Activated CD4-positive, CD25-positive, alpha-beta regulatory T cell (primary cell): ENCODE measurements at regions not wholly inside any gene's neighbourhood (a gene's known extent, or its start where the extent isn't known, plus 50 kb on each side); places are given as distances from the start of the nearest gene placed in this dataset.
"Not testable (repeated sequence)": the region's sequence is repeated elsewhere in the genome, so short reads cannot be mapped to it uniquely, and the experiment has no call there.

Experiments used
- DNase-seq, 4 experiments: peaks; one replicate each; lab custom pipeline; 2025; lab: John Stamatoyannopoulos, UW

DNA sequence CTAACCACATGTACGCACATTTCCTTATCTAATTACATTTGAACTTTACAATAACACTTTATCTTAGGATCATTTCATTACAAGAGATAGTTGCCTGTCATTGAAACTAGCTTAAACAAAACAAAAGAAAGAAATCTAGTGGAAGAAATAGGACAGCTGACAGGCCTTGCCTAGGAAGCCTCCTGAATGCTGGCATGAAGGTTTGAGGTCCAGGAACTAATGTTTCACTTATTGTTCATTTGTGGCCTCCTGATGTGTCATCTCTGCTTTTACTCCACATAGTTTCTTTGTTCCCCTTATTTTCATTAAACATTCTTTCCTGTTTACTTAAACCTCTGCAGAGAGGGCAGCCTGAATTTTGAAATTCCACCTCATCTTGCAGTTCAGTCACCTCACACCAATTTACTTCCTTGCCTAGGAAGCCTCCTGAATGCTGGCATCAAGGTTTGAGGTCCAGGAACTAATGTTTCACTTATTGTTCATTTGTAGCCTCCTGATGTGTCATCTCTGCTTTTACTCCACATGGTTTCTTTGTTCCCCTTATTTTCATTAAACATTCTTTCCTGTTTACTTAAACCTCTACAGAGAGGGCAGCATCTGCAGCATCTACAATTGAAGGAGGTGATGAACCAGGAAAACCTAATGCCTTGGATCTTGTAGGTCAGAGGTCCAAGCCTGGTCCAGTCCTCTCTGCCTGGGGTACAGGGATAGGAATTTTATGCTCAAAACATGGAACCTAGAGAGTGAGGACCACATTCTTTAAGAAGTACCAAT, 319.2 kb downstream of the SPATA31A1 start:
- DNase-seq = not testable (repeated sequence)

DNA sequence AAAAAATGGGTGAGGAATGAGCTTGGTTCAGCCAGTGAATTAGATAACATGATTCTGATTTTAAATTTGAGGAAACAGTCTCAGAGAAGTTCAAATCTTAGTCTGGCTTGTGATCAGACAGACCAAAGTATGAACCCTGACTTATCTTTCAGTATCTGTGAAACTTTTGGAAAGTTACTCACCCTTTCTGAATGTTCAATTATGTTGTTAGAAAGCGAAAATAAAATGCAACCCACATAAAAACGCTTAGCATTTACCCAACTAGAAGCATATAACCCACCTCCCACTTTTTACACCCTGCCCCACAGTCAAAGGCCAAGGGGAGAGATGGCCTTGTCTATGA, 319.7 kb downstream of the SPATA31A1 start:
- DNase-seq = not testable (repeated sequence)

DNA sequence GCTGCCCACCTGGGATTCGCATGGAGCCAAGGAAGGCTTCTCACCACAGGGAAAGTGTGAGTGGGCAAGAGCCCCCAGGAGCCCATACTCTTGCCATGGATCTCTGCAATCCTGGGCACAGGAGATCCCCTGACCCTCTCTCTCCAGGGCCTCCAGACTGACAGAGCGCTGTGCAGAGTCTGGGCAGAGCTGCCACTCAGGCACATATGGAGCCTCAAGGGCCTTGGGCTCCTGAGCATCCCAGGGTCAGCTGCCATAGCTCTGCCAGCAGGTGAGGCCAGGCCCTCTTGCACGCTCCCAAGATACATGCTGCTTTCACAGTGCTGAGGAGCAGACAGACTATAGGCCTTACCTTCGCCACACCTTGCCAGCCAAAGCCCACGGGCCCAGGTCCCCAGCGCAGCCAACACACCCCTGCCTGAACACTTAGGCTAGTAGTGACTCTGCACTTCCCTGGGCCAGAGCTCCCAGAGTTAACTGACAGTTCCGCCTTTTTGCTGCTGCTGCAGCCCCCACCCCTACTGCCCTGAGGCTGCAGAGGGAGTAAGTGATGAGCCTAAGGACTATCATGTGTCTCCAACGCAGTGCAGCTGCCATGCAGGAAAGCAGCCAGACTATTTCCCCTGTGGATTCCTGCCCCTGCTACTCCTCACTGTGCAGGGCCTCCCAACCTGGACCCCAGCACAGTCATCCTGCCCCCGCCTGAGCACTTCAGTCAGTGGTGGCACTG, 323.2 kb downstream of the SPATA31A1 start:
- DNase-seq = not testable (repeated sequence)

DNA sequence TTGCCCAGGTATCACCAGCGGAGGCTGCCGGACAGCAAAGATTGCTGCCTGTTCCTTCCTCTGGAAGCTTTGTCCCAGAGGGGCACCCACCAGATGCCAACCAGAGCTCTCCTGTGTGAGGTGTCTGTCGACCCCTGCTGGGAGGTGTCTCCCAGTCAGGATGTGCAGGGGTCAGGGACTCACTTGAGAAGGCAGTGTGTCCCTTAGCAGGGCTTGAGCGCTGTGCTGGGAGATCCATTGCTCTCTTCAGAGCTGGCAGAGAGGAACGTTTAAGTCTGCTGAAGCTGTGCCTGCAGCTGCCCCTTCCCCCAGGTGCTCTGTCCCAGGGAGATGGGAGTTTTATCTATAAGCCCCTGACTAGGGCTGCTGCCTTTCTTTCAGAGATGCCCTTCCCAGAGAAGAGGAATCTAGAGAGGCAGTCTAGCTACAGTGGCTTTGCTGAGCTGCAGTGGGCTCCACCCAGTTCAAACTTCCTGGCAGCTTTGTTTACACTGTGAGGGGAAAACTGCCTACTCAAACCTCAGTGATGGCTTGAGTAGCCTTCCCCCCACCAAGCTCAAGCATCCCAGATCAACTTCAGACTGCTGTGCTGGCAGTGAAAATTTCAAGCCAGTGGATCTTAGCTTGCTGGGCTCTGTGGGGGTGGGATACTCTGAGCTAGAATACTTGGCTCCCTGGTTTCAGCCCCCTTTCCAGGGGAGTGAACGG, 325.4 kb downstream of the SPATA31A1 start:
- DNase-seq = not testable (repeated sequence)

DNA sequence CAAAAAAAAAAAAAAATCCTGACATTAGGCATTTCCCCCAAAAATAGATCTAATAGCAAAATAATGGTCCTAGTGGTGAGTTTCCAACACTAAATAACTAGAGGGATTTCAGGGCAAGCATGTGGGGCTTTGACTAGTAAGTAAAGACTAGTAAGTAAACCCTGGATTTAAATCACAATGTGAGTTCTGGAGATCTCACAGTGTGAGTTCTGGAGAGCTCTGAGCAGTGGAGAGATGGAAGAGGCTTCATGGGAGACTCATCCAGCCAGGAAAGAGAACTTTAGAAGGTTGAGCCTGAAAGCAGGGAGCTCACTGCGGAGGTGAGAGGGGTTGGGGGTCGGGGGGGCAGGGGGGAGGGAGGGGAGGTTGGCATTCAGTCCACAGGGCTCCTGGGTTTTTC, 373.4 kb downstream of the SPATA31A1 start:
- DNase-seq = not testable (repeated sequence)

DNA sequence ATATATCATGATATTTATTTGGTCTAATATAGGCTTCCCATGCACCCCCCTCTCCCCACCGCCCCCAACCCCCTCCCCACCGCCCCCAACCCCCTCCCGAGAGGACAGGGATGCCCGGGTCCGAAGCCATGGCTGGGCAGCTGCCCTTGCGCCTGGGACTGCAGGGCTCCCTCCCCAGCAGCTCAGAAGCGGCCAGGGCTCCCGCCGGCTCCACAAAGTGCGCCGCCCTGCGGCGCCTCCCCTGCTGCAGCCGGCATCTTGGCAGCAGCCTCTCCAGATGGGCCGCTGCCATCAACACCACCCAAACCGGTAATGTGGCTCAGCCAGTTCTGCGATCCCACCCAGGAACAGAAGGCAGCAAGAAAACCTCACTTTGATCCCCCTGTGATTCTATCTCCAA, 389.4 kb downstream of the SPATA31A1 start:
- DNase-seq = not testable (repeated sequence)

DNA sequence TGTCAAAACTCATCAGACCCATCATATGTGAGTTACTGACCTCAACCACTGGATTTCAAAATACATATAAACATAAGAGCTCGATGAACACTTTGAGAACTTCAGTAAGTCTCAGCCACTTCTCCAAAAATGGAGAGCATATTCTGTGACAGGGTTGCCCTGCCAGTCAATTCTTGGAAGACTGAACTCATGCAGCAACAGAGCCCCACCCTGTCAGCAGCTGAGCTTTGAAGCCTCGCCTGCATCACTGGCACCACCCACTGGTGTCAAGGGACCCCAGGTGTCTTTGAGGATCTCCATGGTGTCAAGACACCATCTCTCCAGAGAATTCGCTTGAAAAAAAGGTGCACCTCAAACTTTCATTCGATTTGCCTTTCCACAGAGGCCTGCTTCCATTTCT, 420.1 kb downstream of the SPATA31A1 start:
- DNase-seq = not testable (repeated sequence)

DNA sequence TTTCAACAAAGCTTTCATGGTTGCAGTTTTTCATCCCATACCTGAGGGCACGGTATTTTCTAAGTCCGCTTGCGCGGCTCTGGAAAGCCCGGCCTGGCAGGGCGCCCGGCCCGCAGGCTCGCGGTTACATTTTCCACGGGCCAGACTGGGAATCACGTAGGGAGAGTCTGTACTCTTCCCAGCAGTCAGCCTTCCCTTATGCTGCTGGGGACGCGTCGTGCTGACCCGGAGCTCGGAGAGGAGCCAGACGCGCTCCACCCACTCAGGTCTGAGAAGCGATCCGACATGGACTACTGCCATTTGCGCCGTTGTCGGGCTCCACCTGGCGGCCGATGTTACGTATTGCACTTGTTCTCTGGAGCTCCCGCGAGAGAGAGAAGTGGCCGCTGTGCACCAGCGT, 435.9 kb downstream of the SPATA31A1 start:
- not testable (repeated sequence) for DNase-seq

DNA sequence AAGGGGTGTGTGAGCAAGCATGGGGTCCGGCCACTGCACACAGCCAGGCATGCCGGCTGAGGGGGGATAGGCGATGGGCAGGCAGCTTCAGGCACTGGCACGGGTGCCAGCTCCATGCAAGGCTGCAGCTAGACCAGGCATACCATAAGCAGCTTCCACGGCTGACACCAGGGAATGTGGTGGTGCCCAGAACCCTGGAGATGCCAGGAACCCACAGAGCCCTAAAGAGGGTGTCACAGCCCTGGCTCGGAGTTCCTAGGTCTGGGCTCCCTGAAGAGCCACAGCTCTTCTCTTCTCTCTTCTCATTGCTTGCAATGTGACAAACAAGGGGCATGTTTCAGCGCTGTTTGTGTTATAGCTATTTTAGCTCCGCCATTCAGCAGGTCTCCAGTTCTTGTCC, 442.5 kb downstream of the SPATA31A1 start:
- DNase-seq = not testable (repeated sequence)

DNA sequence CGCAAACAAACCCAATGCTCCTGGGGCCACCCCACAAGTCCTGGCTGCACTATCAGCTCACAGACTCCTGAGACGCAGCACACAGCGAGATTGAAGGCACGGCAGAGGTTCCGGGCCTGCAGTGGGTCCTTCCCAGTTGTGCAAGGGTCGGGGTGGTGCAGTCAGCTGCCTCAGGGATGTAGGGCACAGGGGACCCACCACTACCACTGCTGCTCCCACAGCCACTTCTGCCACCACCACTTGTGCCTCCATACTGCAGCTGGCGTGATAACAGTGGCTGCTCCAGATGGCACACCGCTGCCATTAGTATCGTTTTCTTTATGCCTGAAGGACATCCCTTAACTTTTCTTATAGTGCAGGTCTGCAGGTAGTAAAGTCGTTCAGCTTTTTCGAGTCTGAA, 443.8 kb downstream of the SPATA31A1 start:
- not testable (repeated sequence) for DNase-seq

DNA sequence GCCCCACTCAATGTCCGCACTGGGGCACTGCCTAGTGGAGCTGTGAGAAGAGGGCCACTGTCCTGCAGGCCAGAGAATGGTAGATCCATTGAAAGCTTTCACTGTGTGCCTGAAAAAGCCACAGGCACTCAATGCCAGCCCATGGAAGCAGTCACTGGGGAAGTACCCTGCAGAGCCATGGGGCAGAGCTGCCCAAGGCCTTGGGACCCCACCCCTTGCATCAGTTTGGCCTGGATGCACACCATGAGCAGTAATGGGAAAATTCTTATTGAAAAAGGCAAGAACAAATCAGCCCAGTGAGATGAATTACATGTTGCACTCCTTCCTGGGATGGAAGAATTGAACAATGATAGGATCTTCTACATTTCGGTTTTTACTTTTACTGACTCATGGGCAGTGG, 447.1 kb downstream of the SPATA31A1 start:
- DNase-seq = not testable (repeated sequence)

DNA sequence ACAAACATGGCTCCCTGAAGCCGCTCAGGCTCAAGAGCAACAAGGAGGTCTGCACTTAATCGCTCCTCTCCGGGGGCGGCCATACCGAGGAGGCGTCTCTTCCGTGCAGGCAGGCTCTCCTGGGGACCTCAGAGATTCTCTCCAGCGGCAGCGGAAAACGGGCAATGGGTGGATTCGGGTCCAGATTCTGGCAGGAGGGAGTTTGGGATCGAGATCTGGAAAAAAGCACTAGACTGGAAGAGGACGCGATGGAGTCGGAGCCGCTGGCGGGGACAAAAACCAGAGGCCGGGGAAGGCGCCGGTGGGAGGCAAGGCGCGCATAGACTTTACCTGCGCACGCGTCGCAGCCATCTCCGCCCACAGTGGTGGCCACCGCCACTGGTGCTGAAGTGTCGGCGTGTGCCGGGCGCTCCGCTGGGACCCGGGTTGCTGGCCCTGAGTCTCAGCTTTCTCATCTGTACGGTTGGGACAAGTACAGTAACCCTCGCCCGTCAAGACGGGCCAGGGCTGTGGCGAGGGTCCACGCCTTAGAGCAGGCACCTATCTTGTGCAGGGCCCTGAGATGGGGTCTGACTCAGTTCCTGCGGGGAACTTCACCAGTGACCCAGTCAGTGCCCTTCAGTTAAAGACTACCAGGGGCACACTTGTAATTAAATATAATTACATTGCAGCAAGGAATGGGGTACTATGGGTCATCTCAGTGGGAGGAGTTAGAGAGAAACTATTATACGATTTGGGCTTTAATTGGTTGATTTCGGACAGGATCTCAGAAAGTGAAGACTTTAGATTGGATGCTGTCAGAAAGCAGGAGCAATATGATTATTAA, 454.1 kb downstream of the SPATA31A1 start:
- DNase-seq = peak in 2 of 4 experiments; percentile 1 to 14

DNA sequence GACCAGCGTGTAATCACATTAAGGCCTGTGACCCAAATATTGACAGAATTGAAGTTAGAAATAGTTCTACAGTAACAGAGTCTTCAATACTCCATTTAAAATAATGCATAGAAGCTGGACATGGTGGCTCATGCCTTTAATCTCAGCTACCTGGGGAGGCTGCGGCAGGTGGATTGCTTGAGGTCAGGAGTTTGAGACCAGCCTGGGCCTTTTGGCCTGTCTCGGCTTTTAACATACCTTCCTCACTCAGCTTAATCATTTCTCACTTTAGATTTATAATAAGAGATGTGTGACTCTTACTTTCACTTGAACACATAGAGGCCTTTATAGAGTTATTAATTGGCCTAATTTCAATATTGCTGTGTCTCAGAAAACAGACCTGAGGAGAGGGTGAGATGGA, 454.9 kb downstream of the SPATA31A1 start:
- DNase-seq = not testable (repeated sequence)

DNA sequence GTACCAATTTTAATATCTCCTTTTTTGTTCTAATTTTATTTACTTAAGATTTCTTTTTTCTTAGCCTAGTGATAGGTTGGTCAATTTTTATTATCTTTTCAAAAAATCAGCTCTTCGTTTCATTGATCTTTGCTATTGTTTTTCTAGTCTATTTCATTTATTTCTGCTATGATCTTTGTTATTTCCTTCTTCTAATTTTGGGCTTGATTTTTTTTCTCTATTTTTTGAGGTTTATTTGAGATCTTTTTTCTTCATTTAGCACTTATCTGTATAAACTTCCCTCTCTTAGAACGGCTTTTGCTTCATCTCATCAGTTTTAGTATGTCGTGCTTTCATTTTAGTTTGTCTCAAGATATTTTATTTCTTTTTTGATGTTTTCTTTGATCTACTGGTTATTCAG, 456.1 kb downstream of the SPATA31A1 start:
- DNase-seq = not testable (repeated sequence)

DNA sequence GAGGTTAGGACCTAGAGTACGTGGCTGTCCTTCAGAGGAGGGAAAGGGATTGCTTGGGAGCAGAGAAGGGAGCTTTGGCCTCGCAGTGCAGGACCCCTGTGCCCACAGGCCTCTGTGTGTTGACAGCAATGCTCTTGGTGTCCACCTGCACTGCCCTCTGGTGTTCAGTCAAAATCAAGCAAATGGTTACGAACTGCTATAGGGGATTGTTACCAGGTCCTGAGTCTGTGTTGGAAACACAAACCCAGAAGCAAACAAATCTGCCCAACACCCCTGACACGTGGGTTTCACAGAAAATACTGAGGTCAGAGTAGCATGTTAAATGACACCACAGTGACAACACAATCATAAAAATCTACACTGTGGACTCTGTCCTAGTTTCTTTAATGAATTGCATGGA, 473.0 kb downstream of the SPATA31A1 start:
- not testable (repeated sequence) for DNase-seq
